ENCODE measurements at regions not wholly inside any gene's neighbourhood (a gene's known extent, or its start where the extent isn't known, plus 50 kb on each side); places are given as distances from the start of the nearest gene placed in this dataset.

DNA sequence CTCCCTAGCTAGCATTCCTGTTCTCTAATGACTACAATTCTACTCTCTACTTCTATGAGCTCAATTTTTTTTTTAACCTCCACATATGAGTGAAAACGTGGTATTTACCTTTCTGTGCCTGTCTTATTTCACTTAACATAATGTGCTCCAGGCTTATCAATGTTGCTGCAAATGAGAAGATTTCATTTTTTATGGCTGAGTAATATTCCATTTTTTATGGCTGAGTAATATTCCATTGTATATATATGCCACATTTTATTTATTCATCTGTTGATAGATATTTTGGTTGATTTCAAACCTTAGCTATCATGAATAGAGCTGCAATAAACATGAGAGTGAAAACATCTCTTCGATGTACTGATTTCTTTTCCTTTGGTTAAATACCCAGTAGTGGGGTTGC lies 159.6 kb upstream of the TPK1 start:
- no peak for DNase-seq (ENCODE audit: low read depth in 4 of 4, low spot score in 1 of 4)

DNA sequence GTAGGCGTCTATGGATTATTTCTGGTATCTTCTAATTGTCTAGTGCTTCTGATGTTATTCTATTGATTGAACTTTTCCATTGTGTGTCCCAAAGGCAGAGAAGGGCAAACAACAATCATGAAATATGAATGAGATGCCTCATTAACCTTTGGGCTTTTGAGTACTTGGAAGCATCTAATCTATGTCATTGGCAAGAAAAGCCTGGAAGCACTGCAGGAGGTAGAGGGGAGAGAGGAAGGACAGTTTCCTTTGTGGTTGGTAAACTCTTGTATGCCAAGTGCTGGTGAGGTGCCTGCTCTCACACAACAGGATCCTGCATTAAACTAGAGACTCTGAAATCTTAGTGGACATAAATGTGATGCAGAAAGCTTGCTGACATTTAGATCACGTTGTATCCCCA lies 155.2 kb upstream of the TPK1 start:
- no peak for DNase-seq (ENCODE audit: low read depth in 4 of 4, low spot score in 1 of 4)

DNA sequence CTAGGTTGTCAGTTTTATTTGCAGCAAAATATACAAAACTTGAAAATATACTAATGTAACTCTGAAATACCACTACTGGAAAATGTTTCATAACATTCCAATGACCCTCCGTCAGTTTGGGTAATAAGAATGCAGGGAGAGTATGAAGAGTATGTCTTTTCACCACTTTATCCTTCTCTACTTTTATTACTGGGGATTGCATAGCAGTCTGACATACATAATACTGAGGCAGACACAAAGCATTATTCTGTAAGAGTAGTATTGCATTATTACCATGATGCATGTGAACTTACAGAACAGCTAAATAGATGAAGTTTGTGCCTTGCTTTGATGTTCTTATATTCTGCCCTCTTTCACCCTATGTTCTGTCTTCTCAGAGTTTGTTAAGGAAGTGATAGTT lies 151.8 kb upstream of the TPK1 start:
- DNase-seq (ENCODE audit: low read depth in 4 of 4, low spot score in 1 of 4) = no peak

DNA sequence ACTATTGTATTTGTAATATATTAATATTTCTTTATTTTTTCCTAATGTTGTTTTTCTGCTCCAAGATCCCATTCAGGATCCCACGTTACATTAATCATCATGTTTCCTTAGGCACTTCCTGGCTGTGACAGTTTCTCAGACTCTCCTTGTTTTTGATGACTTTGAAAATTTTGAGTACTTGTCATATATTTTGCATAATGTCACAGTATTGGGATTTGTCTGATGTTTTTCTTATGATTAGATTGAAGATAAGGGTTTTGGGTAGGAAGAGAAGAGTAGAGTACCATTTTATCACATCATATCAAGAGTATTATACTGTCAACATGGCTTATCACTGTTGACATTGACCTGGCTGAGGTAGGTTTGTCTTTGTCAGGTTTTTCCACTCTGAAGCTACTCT lies 146.3 kb upstream of the TPK1 start:
- DNase-seq (ENCODE audit: low read depth in 4 of 4, low spot score in 1 of 4) = no peak

DNA sequence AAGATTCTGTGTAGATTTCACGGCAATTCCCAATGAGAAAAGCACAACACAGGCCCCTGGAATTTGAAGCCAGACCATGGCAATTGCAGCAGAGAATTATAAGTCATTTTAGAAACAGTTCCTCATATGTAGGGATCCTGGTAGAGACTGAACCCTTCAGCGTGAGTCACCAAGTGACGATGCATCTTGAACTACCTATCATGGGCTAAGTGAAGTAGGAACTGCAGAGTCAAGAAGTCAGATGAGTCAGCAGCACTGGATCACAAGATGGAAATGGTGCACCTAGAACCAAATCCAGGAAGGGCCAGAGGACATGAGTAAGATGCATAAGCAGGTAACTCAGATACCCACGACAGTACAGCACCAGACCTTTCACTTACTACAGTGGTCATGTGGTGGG lies 140.0 kb upstream of the TPK1 start:
- DNase-seq (ENCODE audit: low read depth in 4 of 4, low spot score in 1 of 4) = no peak

DNA sequence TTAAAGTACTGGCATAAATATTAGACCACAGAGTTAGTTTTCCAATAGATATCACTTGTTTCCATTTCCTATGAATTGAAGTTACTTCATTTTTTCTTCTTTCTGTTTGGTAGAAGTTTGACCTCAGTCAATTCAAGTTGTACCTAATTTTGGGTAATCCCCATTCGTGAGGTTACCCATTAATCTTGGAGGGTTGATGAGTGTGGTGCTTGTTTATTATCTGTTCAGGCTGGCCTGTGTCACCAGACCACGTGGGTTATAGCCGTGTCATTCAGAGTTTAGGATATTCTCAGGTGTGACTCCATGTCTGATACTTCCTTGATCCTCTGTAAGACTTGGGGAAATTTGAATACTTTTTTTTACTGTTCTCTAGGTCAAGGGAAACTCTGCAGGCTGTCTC lies 133.9 kb upstream of the TPK1 start:
- DNase-seq (ENCODE audit: low read depth in 4 of 4, low spot score in 1 of 4) = no peak

DNA sequence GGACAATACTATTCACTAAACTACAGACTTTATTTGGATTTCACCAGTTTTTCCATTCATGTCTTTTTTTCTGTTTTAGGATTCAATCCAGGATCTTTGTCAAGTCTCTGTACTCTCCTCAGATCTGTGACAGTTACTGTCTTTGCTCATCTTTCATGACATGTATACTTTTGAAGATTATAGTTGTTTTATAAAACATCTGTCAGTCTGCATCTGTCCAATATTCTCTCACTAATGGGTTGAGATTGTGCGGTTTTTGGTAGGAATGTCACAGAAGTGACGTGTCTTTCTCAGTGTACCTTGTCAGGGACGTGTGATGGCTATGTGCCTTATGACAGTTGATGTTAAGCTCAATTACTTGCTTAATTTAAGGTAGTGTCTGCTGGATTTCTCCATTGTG lies 124.9 kb upstream of the TPK1 start:
- DNase-seq (ENCODE audit: low read depth in 4 of 4, low spot score in 1 of 4) = no peak

DNA sequence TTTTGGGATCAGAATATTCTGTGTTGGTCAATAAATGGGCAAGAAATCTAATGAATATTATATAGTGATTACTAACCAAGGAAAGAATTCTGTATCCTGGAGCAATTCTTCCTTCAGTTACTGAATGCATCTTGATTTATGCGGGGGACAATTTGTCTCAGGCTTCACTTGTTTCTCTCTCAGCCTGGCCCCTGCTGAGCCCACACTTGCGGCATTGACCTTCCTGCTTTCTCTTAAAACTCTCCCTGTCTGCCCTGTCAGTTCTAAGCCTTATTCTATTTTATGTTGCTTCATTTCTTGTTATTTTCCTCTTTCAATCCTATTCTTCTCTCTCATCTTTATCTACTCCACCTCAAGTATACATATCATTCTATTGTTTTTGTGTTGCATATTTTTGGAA lies 122.1 kb upstream of the TPK1 start:
- no peak for DNase-seq (ENCODE audit: low read depth in 4 of 4, low spot score in 1 of 4)

DNA sequence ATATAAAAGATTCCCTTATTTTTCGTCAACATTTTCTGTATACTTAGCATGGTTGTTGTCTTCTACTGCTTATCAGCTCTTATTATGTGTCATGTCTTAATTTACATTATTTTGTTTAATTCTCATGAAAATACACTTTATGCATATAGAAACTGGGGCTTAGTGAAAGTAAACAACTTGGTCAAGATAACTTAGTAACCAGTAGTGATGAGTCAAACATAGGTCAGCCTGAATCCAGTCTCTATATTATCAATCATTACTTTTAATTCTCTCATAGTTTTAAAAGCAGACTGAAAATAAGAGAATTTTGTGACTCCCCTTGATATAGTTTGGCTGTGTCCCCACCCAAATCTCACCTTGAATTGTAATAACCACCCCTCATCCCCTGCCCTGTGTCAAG lies 119.6 kb upstream of the TPK1 start:
- DNase-seq (ENCODE audit: low read depth in 4 of 4, low spot score in 1 of 4) = no peak

DNA sequence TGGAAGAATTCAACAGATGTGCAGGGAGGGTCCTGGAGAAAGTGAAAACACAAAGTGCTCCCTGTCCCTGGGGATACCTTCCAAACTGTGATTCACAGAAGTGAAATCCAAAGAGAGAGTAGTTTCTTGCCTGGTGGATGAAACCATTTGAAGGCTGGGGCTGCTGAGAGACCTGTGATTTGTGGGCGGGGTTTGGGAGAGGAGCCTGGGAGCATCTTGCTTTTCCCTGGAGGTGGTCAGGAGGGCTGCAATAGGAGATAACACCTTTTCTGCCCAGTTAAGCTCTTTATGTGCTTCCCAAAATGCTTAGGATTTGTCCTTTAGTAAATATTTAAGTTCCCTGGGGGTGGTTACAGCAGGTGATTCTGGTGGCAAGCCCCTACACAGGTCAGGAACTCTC lies 105.3 kb upstream of the TPK1 start:
- no peak for DNase-seq (ENCODE audit: low read depth in 4 of 4, low spot score in 1 of 4)

DNA sequence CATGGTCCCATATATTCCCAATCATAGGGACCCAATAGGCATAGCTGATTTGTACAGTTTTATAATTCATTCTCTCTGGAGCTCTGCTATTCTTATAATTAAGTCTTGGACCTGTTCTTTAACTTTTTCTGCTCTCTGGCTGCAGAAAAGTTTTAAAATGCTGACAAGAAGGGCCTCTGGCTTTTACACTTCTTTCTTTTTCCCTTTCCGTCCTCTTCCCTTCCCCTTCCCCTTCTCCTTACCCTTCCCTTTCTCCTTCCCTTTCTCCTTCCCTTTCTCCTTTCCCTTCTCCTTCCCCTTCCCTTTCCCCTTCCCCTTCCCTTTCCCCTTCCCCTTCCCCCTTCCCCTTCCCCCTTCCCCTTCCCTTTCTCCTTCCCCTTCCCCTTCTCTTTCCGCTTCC lies 101.3 kb upstream of the TPK1 start:
- no peak for DNase-seq (ENCODE audit: low read depth in 4 of 4, low spot score in 1 of 4)

DNA sequence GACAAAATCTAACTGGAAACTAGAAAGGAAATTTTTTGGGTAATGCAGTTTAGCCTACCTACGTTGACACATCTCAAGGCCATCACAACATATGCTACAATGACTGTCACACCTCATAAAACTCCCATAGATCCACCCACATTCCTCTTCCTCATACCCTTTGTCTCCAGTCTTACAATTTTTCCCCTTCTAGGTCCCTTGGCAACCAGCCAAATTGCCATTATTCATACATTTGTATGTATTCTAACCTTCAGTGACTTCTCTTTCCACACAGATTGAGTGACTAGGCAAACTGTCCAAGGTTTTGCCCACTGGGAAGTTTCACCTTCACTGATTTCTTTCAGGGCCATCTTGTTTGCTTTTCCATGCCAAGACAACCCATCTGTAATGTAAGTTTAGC lies 100.5 kb upstream of the TPK1 start:
- DNase-seq (ENCODE audit: low read depth in 4 of 4, low spot score in 1 of 4) = no peak

DNA sequence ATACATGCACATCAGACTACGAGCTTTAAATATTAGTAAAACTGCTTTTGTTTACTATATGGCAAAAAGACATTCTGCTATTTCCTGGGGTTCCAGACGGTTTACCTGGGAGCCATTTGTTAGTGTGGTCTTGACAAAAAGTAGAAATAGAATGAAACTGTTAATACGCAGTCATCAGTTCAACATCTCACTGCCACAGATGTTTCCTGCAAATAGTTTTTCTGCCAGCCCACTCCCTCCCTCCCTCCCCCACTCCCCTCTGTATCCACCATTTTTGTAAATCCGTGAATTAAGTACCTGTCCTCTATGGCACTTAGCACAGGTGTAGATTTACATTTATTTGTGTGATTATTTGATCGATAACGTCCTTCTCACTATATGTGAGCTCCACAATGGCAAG lies 74.6 kb upstream of the TPK1 start:
- no peak for DNase-seq (ENCODE audit: low read depth in 4 of 4, low spot score in 1 of 4)

DNA sequence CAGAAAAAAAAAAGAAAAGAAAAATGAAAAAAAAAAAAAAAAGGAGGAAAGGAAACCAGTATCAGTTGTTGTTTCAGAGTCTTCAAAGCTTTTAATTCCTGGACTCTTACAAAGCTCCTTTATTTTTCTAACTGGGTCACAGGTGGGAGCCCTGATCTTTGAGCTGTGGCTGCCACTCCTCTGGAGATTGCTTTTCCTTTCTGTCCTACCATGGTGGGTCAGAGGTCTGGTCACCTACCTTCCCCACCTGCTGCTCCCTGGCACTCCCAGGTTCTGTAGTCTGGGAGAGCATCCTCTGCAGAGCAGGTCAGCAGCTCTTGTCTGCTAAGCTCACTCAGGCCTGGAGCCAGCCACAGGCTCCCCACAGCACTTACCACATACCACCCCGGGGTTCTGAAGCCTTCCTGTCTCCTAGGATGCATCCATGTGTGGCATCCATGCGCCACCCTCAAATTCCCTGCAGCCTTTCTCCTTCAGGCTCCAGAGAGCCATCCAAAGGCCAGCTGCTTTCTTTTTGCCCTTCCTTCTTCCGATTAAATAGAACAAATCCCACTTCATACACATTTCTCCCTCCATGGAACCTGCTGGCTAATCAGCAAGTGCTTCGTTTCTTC lies 73.2 kb upstream of the TPK1 start:
- no peak for DNase-seq (ENCODE audit: low read depth in 4 of 4, low spot score in 1 of 4)

DNA sequence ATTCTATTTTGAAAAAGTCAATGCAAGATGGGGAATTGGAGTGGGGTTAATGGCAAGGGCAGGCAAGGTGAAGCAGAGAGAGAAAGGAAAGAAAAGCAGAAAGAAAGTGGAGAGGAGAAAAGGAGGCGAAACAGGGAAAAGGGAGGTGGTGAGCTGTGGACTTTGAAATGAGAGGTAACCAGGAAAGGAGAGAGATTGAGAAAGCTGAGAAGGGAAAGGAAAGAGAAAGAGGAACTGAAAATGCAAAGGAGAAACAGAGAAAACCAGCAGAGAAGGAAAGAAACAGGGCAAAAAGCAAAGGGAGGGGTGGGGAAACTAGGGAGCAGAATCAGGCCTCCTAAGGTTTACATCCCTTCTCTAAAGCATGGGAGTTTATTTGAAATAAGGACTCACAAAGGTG lies 72.5 kb upstream of the TPK1 start:
- DNase-seq (ENCODE audit: low read depth in 4 of 4, low spot score in 1 of 4) = no peak

DNA sequence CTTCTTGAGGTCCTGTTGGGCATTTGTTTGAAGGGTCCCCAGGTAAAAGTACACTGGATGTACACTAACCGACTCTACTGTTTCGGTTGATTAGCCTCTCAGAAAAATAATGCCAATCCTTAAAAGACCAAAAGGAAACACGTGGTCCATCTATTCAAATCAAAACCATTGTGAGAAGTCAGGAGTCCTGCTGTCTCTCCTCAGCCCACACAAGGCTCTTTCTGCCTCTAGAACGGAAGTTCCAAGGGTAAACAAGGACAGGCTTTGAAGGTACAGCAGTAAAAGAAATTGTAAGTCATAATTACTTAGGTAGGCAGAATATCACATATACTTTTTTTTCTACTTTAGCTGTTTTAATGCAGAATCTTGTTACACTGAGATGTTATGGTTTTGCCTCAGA lies 71.7 kb upstream of the TPK1 start:
- DNase-seq (ENCODE audit: low read depth in 4 of 4, low spot score in 1 of 4) = no peak

DNA sequence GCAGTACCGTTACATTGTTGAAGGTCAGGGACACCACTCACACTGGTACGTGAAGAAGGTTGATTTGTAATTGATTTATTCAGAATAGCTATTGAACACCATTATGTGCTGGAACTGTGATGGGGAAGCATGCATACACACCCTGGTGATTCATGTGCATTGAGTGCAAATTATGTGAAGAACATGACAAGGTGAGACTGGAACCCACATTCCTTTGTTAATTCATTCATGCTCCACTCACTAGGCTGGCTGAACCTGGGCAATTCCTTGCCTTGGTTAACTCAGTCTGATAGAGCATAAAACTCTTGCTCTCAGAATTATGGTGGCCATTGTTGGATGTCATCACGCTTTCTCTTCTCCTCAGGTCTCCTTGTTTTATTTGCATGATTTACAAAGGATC lies 67.3 kb upstream of the TPK1 start:
- no peak for DNase-seq (ENCODE audit: low read depth in 4 of 4, low spot score in 1 of 4)

DNA sequence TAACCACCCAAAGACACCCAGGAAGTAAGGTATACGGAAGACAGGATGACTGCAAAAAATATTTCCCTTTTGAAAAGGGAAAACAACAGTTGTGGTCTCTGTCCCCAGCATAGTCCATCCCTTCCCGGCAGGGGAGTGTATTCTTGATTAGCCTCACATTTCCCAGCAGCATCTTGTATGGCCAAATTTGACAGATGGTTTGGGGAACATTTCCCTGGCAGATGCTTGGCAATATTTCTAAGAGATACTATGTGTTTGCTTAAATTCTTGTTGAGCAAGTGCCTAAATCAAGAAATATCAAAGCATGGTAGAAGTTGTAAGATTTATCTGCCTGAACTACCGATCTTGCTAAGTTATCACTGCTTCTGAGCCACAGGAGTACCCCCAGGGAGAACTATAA lies 56.9 kb upstream of the TPK1 start:
- no peak for DNase-seq (ENCODE audit: low read depth in 4 of 4, low spot score in 1 of 4)
